Right hindlimb (tissue), 1 donor: ENCODE measurements at regions not wholly inside any gene's neighbourhood (a gene's known extent, or its start where the extent isn't known, plus 50 kb on each side); places are given as distances from the start of the nearest gene placed in this dataset.

Source experiments
- DNase-seq: peaks from one replicate; pipeline ENCODE4 v3.0.0-alpha.2; 2018

DNA sequence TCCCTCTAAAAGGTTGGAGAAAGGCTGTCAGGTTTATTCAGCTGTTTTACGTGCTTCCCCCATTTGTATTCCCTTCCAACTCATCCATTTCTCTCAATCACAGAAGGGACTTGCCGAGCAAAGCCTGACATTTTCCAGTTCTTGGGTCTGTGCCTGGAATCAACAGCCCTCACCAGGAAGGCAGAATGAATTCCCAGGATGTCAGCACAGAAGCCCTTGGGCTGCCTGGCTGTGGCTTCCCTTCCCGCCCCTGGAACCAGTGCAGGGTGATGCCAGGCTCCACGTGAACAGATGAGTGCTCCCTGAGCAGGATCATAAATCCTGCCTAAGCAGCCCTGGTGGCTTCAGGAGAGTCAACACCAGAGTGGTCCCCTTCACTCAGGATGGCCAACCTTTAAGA, 86.1 kb upstream of the CD83 start:
- no peak for DNase-seq

DNA sequence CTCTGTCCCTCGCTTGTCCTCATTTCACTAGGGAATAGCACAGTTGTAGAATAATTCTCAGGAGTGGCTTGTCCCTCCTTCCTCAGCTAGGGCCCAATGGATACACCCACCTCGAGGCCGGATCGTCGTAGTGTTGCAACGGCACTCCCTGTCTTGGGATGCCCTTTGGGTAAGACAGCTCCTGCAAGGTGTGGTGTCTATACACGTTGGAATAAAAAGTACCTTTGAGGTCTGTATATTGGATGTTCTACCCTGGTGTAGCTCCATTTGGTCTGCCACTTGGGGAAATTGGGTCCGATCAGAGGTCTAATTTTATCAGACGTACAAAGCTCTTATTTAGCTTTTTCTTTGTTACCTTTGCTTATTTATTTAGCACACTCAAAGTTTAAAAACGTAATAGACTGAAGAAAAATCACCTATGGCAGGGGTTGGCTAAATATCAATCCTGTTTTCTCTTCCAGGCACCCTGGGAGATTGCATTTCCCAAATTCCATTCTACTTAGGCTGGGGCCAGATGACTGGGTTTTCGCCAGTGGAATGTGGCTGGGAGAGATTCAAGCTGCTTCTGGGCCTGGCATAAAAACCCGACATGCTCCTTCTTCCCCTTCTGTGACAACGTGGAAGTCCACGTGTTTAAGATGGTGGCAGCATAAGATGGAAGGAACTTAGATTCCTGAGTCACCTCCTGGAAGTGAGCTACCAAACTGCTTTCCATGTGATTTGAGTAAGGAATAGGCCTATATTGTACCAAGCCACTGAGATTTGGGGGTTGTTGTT, 82.3 kb upstream of the CD83 start:
- DNase-seq: no peak

DNA sequence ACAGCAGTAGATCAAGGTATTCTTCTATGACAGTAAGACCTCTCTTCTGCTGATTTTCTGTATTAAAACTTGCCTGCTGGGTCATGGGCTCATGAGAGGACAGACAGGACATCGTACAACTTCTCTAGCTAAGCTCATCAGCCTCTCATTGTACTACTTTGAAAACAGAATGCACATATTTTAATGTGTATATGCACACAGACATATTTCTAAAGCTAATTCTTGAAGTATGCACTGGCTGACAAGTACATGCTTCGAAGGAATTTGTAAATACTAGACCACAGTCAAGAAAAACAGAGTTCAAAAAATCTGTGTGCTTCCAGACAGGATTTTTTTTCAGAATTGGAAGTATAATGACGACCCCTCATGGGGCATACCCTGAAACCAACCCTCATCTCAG, 81.7 kb upstream of the CD83 start:
- DNase-seq: no peak

DNA sequence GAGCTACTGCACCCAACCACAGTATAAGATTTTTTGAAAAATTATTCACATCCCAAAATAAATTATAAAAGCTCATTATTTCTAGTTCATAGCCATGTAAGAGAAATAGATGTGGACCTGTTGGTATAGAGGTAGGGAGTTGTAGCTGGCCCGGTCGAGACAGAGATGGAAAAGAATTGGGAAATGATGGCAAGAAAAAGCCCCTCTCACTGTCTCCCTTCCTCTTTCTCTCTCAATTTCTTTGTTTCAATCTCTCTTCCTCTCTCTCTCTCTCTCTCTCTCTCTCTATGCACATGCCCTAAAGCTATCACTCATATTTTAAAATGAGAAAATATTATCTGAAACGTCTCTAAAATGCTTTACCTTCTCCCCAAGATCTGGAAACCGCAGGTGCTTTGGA, 80.7 kb upstream of the CD83 start:
- no peak for DNase-seq

DNA sequence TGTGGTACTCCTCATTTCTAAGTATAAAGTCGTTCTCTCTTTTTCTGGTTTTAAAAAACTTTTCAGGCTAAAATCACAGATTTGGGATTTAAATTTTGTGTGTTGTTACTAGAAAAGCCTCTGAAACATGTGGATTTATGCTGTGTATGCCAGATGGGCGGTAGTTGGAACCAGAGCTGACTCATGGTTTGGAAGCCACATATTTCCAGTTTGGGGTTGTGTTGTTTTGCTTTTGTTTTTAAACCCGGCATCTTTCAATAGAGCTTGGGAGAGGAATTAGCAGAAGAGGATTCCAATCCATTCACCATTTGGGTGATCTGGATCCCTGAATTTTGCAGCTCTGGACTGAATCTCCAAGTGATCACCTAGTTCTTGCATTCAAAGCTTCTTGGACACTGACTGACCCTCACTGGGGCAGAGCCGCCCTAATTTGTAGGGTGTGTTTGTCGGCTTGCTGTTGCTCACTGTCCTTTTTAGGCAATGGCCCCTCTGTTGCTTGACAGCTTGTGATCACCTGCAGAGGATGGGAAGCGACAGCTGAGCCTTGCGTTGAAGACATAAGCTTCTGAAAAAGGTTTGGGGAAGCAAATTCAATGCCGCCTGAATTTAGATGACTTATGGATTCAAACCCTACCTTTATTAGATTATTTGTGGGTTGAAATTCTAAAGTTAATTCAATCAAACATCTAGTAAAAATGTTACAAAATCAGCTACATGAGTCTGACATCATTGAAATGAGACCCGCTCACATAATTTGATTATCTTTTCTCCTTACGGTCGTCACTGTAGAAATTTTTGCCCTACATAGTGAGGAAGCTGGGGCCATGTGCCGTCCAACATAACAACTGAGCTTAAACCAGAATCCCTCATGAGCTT, 79.9 kb upstream of the CD83 start:
- DNase-seq: peak; percentile 31

DNA sequence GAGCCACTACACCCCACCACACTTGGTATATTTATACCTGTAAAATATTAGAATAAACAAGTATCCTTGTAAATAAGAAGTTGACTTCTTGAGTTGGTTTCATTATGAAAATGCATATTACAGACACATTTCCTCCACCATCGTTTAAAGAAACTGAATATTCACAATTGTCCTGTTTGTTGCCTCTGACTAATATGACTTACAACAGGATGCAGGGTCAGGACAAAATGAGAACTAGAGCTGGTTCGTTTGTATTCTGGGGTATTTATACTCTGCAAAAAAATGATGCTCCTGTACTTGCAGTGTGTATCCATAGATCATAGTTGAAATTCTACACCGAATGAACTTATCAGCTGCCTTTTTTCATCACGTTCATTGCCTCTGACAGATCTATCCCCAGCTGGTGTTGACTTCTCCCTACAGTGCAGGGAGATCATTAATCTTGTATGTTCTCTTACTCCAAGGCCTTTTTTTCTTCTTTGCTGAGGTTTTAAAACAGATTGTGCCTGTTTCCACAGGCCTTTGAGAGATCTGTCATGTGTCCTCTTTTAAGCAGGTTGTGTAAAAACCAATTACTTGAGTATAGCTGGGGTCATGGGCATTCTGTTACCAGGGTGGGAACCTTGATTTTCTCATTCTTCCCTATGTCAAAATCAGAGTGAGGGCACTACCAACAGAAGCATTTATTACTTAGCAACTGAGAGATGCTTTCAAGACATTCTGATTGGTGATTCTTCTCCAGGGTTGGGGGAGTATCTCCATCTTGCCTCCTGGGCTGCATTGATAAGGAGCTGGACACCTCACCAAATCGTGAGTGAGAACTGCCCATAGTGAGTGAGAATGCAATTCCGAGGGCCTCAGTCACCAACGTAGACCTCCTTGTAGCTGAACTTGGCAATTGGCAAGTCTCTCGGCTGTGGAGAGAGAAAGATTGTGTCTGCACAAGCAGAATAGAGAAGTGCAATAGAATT, 78.8 kb upstream of the CD83 start:
- no peak for DNase-seq

DNA sequence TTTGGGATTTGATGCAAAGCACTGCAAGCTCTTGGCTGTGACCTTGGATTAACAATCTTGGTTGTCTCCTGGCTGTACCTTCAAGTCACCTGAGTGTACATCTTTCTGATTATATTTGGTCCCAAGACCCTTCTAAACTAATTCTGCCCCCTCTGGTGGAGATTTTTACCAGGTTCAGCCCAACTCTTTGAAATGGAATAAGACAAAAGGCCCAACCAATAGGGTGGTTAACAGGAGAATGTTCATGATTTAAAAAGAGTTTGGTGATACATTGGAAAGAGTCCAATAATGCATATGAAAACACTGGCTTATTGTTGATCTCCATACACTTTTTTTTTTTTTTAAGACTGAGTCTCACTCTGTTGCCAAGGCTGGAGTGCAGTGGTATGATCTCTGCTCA, 77.5 kb upstream of the CD83 start:
- no peak for DNase-seq

DNA sequence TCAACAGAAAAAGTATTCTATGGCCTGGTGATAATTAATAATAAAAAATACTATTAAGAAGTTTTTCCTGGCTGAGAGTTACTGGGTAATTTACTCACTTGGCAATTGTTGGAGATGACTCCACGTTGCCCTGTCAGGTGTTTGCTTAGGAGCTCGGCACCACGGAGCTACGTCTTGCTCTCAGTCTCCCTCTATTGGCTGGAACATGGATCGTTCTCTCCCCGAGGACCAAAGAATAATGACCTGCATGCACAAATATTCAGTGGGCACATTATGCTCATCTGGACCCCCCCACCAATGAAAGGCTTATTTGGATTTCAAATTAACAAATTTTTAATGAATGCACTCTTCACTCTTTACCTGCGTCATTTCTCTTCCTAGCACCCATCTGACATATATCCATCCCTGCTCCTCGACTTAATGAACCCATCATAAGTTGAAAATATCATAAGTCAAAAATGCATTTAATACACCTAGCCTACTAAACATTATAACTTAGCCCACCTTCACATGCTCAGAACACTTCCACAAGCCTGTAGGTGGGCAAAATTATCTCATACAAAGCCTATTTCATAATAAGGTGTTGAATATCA, 71.0 kb upstream of the CD83 start:
- DNase-seq: no peak

DNA sequence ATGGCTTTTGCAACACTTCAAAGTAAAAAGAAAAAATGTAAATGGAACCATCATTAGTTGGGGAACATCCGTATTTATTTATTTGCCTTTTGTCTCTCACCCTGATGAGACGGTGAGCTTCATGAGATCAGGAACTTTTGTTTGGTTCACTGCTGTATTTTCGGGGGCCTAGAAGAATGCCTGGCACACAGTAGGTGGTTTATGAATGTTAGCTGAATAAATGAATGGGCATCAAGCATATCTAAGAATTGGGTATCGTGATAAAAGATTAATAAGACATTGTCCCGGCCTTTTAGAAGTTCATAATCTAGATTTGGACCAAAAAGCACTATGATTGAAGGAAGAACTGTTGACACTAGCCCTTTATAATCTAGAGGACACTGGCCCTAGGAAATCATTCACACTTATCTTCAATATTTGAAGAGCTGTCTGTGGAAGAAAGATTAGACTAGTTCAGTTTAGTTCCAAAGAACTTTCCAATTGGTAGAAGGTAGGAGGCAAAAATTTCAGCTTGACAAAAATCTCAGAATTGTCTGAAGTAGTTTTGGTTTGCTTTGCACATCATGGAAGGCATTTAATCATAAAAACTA, 70.3 kb upstream of the CD83 start:
- no peak for DNase-seq

DNA sequence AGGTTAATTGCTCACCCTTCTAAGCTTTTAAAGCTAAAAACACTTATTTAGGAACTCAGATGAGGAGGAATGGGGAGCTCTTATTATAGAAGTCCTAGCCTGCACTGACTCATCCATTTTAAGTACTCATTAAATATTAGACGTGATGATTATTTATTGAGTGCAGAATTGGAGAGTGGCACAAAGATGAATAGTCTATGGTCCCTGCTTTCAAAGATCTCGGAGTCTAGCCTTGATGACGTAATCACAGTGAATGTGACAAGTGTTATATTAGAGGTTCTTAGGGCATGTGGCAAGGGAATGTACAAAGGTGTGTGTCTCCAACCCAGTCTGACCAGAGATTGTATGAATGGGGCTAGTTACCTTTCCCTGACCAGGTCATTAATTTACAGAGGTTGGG, 68.7 kb upstream of the CD83 start:
- no peak for DNase-seq

DNA sequence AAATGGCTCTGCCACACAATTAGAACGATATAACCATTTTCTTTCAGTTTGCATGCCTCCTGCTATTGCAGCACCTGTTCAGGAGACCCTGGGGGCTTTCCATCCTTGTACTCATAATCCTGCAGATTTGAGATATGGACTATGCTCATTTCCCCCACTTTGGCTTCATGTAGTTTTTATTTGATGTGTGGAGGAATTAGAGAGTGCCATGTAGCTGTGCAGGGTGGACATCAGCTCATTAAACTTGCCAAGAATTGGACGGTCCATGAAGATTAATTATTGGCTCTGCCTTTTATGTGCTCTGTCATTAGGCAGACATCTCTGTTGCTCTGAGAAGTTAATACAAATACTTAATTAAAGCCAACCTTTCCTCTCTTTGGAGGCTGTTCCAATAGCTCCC, 66.2 kb upstream of the CD83 start:
- DNase-seq: no peak

DNA sequence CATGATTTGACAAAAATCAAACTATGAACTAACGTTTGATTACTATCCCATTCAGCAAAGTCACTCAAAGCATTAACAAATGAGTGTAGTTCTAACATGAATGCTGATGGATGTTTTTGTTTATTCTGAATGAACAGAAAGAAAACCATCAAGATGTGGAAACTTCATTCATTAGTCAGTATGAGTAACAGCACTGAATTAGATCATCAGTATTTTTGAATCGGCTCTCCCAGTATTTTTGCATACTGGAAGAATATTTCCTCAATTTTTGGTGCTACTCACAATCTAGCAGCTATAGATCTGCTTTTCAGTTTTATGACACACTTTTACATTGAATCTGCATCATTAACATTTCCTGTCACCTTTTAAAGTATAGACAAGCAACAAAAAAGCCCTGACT, 63.8 kb upstream of the CD83 start:
- no peak for DNase-seq

DNA sequence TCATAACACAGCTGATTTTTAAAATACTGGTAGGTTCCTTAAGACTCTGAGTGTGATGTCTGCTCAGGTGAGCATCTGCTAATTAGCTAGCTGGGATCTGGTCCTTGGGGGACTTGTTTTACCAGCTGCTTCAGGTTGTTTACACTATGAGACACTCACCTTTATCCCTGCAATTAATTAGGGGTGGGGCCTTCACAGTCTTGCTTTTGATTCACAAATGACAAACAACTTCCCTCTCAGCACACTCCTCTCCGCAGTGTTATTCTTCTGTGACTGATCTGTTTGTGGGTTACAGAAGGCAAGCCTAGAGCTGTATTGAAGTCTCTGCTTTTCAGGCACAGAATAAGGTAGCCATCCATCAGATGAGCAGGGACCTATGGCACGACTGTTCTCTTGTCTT, 62.0 kb upstream of the CD83 start:
- DNase-seq: no peak

DNA sequence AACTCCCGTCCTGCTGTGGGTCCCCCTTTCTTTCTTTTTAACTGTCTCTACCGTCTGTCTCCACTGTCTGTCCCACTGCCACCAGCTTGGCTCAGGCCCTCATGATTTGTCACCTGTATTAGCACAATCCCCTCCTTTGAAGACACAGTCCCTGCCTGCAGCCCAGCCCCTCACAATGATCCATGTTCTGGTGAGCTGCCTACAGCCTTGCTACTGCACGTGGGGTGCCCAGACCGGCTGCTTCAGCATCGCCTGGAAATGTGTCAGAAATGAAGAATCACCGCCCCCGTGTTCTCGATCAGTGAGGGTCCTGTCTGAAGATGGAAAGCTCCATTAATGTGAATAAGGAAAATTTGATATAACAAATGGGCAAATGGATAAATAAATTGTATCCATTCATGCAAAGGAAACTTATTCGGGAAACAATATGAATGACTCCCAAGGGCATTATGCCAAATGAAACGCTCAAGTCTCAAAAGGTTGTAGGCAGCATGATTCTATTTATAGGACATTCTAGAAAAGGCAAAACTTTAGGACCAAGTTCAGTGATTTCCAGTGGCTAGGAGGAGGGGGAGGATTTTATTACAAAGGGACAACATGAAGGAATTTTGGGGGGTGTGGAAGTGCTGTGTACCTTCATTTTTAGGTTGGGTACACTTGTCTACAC, 59.4 kb upstream of the CD83 start:
- DNase-seq: no peak

DNA sequence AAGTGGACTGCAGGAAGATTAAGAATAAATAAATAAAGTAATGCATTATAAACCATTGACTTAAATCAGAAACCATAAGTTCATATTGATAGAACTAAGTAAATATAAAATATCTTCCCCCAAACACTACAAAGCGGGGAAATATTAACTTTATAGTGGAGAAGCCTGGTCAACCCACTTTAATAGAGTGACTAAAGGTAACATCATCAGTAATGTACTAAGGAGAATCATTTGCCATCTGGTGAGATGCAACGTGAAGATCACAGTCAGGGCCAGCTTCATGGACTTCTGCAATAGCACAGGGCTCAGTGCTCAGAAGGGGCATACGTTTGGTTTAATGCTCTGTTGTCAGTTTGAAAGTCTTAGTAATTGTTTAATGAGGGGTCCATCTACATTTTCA, 58.8 kb upstream of the CD83 start:
- no peak for DNase-seq

DNA sequence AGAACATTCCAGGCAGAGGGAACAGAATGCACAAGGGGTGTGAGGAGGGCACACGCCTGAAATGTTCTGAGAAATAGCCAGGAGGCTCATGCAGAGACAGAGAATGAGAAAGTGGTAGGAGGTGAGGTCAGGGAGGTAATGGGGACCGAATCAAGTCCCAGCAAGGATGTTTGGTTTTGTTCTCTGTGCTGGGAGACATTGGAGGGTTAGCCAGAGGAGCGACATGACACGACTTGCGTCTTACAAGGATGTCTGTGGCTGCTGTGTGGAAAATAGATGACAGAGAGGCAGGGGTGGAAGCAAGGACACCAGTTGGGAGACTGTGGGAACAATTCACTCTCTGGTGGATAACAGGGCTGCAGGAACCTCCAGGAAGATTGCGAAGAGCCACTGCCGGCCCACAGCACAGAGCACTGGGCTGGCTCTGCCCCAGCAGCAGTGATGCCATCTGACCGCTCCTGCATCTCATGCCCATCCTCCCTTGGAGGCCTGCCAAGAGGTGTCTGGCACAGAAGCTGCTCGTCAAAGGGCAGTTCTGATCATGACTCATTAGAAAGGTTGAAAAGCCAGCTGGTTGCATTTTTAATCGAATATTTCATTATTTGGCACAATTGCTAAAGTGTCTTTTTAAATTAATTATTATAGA, 57.7 kb upstream of the CD83 start:
- DNase-seq: no peak

DNA sequence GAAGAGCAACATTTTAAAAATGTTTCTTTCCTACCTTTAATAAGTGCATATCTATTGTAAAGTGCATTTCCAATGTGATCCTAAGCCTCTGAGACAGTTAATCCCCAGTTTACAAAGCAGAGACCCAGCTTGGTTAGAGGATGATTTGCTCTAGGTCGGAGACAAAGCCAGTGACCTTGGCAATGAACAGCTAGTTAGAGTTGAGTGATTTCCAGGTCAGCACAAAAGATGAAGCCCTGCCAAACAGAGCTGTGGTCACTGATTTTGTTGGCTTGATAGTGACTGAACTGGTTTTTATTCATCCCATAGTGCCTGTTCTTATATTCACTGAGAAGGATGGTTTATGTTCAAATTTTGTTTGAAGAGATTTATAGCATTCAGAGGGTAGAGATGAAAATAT, 56.6 kb upstream of the CD83 start:
- DNase-seq: no peak

DNA sequence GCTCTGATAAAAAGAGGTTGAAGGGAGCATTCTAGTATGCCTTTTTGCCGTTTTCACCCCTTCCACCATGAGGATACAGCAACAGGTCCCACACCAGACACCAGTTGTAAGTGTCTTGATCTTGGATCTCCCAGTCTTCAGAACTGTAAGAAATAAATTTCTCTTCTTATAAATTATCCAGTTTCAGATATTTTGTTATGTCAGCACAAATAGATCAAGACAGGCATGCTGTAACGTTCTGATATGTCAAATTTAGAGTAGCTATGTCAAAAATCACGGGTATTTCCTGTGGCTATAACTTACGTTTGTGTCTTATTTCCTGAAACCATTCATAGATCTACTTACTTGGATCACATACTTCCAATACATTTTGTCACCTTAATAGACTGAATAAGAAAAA, 55.9 kb upstream of the CD83 start:
- no peak for DNase-seq

DNA sequence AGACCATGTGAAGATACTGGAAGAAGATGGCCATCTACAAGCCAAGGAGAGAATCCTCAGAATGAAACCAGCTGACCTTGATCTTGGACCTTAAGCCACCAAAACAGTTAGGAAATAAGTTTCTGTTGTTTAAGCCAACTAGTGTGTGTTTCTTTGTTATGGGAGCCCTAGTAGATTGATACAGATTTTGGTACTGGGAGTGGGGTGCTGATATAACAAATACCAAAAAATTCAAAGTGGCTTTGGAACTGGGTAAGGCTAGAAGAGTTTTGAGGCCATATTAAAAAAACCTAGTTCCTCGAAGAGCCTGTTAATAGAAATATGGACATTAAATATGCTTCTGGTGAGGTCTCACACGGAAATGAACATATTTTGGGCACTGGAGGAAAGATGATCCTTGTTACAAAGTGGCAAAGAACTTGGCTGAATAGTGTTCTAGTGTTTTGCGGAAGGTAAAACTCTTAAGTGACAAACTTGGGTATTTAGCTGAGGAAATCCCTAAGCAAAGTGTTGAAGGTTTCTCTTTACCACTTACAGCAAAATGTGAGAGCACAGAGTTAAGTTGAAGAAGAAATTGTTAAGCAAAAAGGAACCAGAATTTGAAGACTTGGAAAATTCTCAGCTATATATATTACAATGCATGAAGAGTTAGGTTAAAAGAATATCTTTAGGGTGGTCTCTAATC, 55.1 kb upstream of the CD83 start:
- no peak for DNase-seq

DNA sequence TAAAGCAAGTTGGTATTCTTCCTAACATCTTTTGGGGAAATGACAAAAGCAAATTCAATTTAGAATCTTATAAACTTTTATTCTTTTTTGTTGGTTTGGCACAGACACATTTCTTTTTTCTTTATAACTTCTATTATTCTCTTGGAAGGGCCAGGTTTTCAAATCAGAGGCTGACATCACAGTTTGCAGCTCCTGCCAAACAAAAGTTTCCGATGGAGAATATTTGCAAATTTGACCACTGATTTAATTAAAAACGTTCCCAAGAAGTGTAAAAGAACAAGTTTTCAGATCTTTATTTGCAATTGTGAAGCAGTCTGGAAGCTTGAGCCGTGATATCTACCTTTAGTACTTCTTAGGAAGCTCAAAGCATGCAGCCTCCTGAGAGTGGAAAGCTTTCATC, 53.8 kb upstream of the CD83 start:
- DNase-seq: no peak

DNA sequence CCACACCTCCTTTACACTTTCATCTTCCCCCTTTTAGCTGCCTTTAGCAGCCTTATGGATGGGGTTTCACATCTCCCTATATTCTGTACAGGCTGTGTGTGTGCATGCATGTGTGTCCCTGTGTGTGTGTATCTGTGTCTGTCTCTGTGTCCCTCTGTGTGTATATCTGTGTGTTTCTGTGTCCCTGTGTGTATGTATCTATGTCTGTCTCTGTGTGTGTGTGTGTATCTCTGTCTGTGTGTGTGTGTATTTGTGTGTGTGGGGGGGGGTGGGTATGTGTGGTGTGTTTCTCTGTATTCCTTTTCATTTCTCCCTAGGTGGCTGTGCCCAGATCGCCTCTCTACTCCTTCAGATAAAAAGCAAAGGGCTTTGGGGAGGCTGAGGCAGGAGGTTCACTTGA, 52.2 kb upstream of the CD83 start:
- no peak for DNase-seq
